ENCODE measurements at regions not wholly inside any gene's neighbourhood (a gene's known extent, or its start where the extent isn't known, plus 50 kb on each side); places are given as distances from the start of the nearest gene placed in this dataset.

- TF ChIP-seq CTCF (IDR thresholded peaks at IDR 0.05 in 8 of 11, conservative IDR thresholded peaks at IDR 0.05 in 3 of 11) (no peak), POLR2A (IDR thresholded peaks at IDR 0.05) (no peak)
These were observed 1119.7 kb downstream of the BRD1 start for GRCh38 chr22:48707763-48708557.

Data from spleen (tissue), 7 donors.